Adrenal gland (tissue), 5 donors: ENCODE measurements at regions not wholly inside any gene's neighbourhood (a gene's known extent, or its start where the extent isn't known, plus 50 kb on each side); places are given as distances from the start of the nearest gene placed in this dataset.

Source experiments
- CTCF ChIP-seq, 6 experiments: fragments of 450-650 bp in 4 of 6; fragments of 200-600 bp in 2 of 6; sonication (generic) in 1 of 6; IDR thresholded peaks; 1 replicate in 5 of 6; 2 replicates in 1 of 6; pipeline versions ENCODE4 v1.5.1 to v1.8.0; 2016 to 2021; ENCODE audit warnings: antibody characterized with exemption in 6 of 6, mild to moderate bottlenecking in 2 of 6, moderate library complexity in 1 of 6
- POLR2A ChIP-seq, 2 donors: fragments of 450-650 bp; IDR thresholded peaks; one replicate each; pipeline ENCODE4 v1.6.1; 2017; ENCODE audit warnings: antibody characterized with exemption in 2 of 2, mild to moderate bottlenecking in 2 of 2, moderate library complexity in 1 of 2
- donor health status: DM: no; HTN: no; CAD: no.

GRCh38 chr5:40397091-40397490, 282.6 kb upstream of the PTGER4 start:
- TF ChIP-seq CTCF (IDR thresholded peaks at IDR 0.05) (no peak), POLR2A (IDR thresholded peaks at IDR 0.05) (no peak)
